ENCODE measurements at regions not wholly inside any gene's neighbourhood (a gene's known extent, or its start where the extent isn't known, plus 50 kb on each side); places are given as distances from the start of the nearest gene placed in this dataset.

DNA sequence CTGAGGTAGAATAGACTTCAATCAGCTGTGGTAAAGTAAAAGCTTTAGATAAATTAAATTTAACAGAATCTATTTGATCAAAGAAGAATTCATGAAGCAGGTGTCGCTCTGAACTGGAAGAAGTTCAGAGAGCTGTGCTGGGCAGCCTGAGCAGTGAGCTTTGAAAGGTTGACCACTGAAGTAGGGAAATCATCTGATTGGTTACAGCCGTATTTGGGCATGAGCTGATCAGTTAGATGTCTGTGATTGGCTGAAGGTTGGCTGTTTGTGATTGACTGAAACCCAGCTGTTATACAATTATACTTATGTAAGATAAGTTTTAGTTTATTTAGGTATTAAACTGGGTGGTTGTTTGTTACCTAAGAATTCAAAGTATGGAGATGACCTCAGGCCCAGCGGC, 1174.6 kb downstream of the CDH9 start:
- Histone ChIP-seq H3K9me3 (ENCODE audit: control insufficient read depth, insufficient read depth, low read length) (no peaks in the 10 kb centered on the region), H3K4me1 (ENCODE audit: control insufficient read depth, low read length) (no peaks in the 10 kb centered on the region), H3K4me3 (ENCODE audit: low read length) (no peak overlapping the region), H3K79me2 (ENCODE audit: control insufficient read depth, low read length) (no peaks in the 10 kb centered on the region), H3K27ac (ENCODE audit: low read depth, low read length) (no peak overlapping the region), H4K20me1 (ENCODE audit: control insufficient read depth, insufficient read depth, low read depth, low read length) (no peaks in the 10 kb centered on the region), H3K27me3 (ENCODE audit: control insufficient read depth, low read length) (no peaks in the 10 kb centered on the region), H3F3A (ENCODE audit: control insufficient read depth, insufficient read depth) (no peaks in the 10 kb centered on the region), H3K9me2 (replicated peaks; ENCODE audit: control insufficient read depth, low read length) (no peaks in the 10 kb centered on the region), H3K4me2 (ENCODE audit: low read length) (no peak overlapping the region), H3K36me3 (ENCODE audit: control insufficient read depth, low read length) (no peaks in the 10 kb centered on the region)
- TF ChIP-seq, protein P1, sequence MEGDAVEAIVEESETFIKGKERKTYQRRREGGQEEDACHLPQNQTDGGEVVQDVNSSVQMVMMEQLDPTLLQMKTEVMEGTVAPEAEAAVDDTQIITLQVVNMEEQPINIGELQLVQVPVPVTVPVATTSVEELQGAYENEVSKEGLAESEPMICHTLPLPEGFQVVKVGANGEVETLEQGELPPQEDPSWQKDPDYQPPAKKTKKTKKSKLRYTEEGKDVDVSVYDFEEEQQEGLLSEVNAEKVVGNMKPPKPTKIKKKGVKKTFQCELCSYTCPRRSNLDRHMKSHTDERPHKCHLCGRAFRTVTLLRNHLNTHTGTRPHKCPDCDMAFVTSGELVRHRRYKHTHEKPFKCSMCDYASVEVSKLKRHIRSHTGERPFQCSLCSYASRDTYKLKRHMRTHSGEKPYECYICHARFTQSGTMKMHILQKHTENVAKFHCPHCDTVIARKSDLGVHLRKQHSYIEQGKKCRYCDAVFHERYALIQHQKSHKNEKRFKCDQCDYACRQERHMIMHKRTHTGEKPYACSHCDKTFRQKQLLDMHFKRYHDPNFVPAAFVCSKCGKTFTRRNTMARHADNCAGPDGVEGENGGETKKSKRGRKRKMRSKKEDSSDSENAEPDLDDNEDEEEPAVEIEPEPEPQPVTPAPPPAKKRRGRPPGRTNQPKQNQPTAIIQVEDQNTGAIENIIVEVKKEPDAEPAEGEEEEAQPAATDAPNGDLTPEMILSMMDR (IDR thresholded peaks at IDR 0.05; ENCODE audit: low read depth, low read length, poor library complexity, severe bottlenecking) = no peak

DNA sequence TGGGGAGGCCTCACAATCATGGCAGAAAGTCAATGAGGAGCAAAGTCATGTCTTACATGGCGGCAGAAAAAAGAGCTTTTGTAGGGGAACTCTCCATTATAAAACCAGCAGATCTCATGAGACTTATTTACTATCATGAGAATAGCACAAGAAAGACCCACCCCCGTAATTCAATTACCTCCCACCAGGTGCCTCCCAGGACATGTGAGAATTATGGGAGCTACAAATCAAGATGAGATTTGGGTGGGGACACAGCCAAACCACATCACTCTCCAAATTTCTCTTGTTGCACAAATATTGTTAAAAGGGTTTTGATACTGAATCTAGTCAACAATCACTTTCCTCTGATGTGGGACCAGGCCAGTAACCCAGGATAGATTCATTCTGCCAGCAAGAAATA, 1176.1 kb downstream of the CDH9 start:
- no peak for TF ChIP-seq EZH2phosphoT487 (IDR thresholded peaks at IDR 0.05; ENCODE audit: borderline replicate concordance, low read length)
- TF ChIP-seq, protein P1 (IDR thresholded peaks at IDR 0.05; ENCODE audit: low read depth, low read length, poor library complexity, severe bottlenecking) = peak; percentile 23
- no peaks in the 10 kb centered on the region for H3K27me3 ChIP-seq (ENCODE audit: control insufficient read depth, low read length)

DNA sequence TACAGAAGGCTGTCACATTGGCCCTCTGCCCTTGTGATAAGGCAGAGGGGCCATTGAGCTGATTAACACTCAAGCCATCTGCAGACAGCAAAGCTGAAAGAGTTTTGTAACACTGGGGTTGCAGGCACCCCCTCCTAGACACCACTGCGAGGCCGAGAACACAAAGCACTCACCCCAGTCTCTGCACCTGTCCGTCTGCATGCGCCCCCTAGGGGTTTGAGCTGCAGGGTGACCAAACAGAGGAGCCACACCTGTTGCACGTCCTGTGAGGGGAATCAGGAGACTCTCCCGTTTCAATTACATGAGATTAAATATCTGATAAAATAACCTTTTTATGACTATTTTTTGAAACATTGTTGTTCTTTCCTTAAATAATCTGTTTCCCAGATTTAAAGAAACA, 1180.4 kb downstream of the CDH9 start:
- Histone ChIP-seq H3K9me2 (replicated peaks; ENCODE audit: control insufficient read depth, low read length) (no peaks in the 10 kb centered on the region), H3K27ac (ENCODE audit: low read depth, low read length) (no peak overlapping the region), H3K36me3 (ENCODE audit: control insufficient read depth, low read length) (no peaks in the 10 kb centered on the region), H3K4me2 (ENCODE audit: low read length) (no peak overlapping the region), H4K20me1 (ENCODE audit: control insufficient read depth, insufficient read depth, low read depth, low read length) (no peaks in the 10 kb centered on the region), H3K27me3 (ENCODE audit: control insufficient read depth, low read length) (no peaks in the 10 kb centered on the region), H3F3A (ENCODE audit: control insufficient read depth, insufficient read depth) (no peaks in the 10 kb centered on the region), H3K4me1 (ENCODE audit: control insufficient read depth, low read length) (no peaks in the 10 kb centered on the region), H3K79me2 (ENCODE audit: control insufficient read depth, low read length) (no peaks in the 10 kb centered on the region), H3K4me3 (ENCODE audit: low read length) (no peak overlapping the region), H3K9me3 (ENCODE audit: control insufficient read depth, insufficient read depth, low read length) (no peaks in the 10 kb centered on the region)
- no peak for TF ChIP-seq EZH2phosphoT487 (IDR thresholded peaks at IDR 0.05; ENCODE audit: borderline replicate concordance, low read length)
- TF ChIP-seq, protein P1 (IDR thresholded peaks at IDR 0.05; ENCODE audit: low read depth, low read length, poor library complexity, severe bottlenecking) = peak; percentile 61

More for the DNA sequence above, 1176.1 kb downstream of the CDH9 start:
- Histone ChIP-seq H3K4me1 (ENCODE audit: control insufficient read depth, low read length) (no peaks in the 10 kb centered on the region), H4K20me1 (ENCODE audit: control insufficient read depth, insufficient read depth, low read depth, low read length) (no peaks in the 10 kb centered on the region), H3K4me3 (ENCODE audit: low read length) (no peak overlapping the region), H3K27ac (ENCODE audit: low read depth, low read length) (no peak overlapping the region), H3K36me3 (ENCODE audit: control insufficient read depth, low read length) (no peaks in the 10 kb centered on the region), H3K79me2 (ENCODE audit: control insufficient read depth, low read length) (no peaks in the 10 kb centered on the region), H3K9me2 (replicated peaks; ENCODE audit: control insufficient read depth, low read length) (no peaks in the 10 kb centered on the region), H3K9me3 (ENCODE audit: control insufficient read depth, insufficient read depth, low read length) (no peaks in the 10 kb centered on the region), H3K4me2 (ENCODE audit: low read length) (no peak overlapping the region), H3F3A (ENCODE audit: control insufficient read depth, insufficient read depth) (no peaks in the 10 kb centered on the region)

DNA sequence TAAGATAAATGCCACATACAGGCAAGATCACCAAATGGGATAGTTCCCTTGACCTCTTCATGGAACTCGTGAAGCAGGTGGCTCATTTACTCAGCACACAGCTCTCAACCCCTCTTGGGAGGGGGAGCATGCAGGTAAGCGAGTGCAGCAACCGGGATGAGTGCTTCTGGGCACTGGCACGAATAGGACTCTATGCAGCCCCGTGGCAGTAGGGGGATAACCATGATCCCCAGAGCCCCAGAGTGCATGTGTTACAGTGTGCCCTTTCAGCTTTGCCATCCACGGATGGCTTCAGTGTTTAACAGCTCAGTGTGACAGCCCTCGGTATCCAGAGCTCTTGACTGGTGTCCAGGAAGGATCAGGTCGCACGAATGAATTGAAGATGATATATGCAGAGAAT, 1187.1 kb downstream of the CDH9 start:
- no peak overlapping the region for H3K27ac ChIP-seq (ENCODE audit: low read depth, low read length)
- H3K36me3 ChIP-seq (ENCODE audit: control insufficient read depth, low read length) = no peaks in the 10 kb centered on the region
- H3K4me1 ChIP-seq (ENCODE audit: control insufficient read depth, low read length) = no peaks in the 10 kb centered on the region
- no peaks in the 10 kb centered on the region for H3F3A ChIP-seq (ENCODE audit: control insufficient read depth, insufficient read depth)
- H3K79me2 ChIP-seq (ENCODE audit: control insufficient read depth, low read length) = no peaks in the 10 kb centered on the region
- no peaks in the 10 kb centered on the region for H3K9me2 ChIP-seq (replicated peaks; ENCODE audit: control insufficient read depth, low read length)
- no peaks in the 10 kb centered on the region for H3K27me3 ChIP-seq (ENCODE audit: control insufficient read depth, low read length)
- H3K4me2 ChIP-seq (ENCODE audit: low read length) = no peak overlapping the region
- H4K20me1 ChIP-seq (ENCODE audit: control insufficient read depth, insufficient read depth, low read depth, low read length) = no peaks in the 10 kb centered on the region
- no peak overlapping the region for H3K4me3 ChIP-seq (ENCODE audit: low read length)
- no peaks in the 10 kb centered on the region for H3K9me3 ChIP-seq (ENCODE audit: control insufficient read depth, insufficient read depth, low read length)
- TF ChIP-seq EZH2phosphoT487 (IDR thresholded peaks at IDR 0.05; ENCODE audit: borderline replicate concordance, low read length) = no peak
- TF ChIP-seq, protein P1 (IDR thresholded peaks at IDR 0.05; ENCODE audit: low read depth, low read length, poor library complexity, severe bottlenecking) = no peak

Data from DOHH2 (cell line).